ENCODE measurements at regions not wholly inside any gene's neighbourhood (a gene's known extent, or its start where the extent isn't known, plus 50 kb on each side); places are given as distances from the start of the nearest gene placed in this dataset.
"Not testable (repeated sequence)": the region's sequence is repeated elsewhere in the genome, so short reads cannot be mapped to it uniquely, and the experiment has no call there.

DNA sequence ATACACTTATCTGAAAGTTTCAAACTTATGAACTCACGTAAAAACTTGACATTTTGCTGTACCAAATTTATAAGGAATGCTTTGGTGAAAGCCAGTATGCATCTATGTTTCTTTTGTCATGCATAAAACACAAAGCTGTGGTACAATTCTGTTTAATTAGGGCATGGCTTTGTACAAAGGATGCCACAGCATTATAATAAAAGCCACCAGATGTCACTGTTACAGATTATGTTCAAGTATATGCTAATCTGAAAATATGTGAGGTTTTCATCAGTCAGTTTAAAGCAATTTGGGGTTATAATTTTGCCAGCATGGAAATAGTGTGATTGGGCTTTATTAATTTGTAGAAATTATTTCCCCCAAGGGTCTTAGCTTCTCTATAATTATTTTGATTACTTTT, 69.0 kb downstream of the ATOH1 start:
- Histone ChIP-seq H3K4me2 (ENCODE audit: low read length) (no peak overlapping the region), H3K4me1 (no peaks in the 10 kb centered on the region)

DNA sequence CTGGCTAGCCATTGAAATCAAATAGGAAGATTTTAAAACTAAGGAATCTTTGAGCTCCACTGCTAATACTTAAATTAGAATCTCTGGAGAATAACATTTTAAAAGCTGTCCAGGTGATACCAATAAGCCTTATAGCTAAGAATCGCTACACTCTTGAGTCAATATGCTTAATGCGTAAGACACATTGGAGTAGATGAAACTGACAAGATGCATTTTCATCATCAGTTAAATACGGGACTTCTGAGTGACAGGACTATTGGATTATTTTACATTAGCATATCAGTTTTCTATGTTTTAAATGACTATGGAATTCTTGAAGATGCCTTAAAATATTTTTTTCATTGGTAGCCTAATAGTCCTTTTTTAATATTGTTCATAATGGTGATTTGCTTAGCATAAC, 80.2 kb downstream of the ATOH1 start:
- no peak overlapping the region for H3K4me2 ChIP-seq (ENCODE audit: low read length)
- no peak overlapping the region for H3K4me3 ChIP-seq (ENCODE audit: low read depth, low read length)
- no peaks in the 10 kb centered on the region for H3K27me3 ChIP-seq (ENCODE audit: control insufficient read depth, insufficient read depth, low read length)
- no peaks in the 10 kb centered on the region for H3K9me3 ChIP-seq (ENCODE audit: control insufficient read depth, low read length)
- TF ChIP-seq, protein P1, sequence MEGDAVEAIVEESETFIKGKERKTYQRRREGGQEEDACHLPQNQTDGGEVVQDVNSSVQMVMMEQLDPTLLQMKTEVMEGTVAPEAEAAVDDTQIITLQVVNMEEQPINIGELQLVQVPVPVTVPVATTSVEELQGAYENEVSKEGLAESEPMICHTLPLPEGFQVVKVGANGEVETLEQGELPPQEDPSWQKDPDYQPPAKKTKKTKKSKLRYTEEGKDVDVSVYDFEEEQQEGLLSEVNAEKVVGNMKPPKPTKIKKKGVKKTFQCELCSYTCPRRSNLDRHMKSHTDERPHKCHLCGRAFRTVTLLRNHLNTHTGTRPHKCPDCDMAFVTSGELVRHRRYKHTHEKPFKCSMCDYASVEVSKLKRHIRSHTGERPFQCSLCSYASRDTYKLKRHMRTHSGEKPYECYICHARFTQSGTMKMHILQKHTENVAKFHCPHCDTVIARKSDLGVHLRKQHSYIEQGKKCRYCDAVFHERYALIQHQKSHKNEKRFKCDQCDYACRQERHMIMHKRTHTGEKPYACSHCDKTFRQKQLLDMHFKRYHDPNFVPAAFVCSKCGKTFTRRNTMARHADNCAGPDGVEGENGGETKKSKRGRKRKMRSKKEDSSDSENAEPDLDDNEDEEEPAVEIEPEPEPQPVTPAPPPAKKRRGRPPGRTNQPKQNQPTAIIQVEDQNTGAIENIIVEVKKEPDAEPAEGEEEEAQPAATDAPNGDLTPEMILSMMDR (IDR thresholded peaks at IDR 0.05): no peak
- no peaks in the 10 kb centered on the region for H3K79me2 ChIP-seq
- no peak overlapping the region for H3K9ac ChIP-seq
- no peak overlapping the region for H3K27ac ChIP-seq
- no peak overlapping the region for H2AFZ ChIP-seq
- H3K4me1 ChIP-seq: no peaks in the 10 kb centered on the region
- no peaks in the 10 kb centered on the region for H3K36me3 ChIP-seq (ENCODE audit: control insufficient read depth, insufficient read depth, low read length)

More for the DNA sequence above, 69.0 kb downstream of the ATOH1 start:
- Histone ChIP-seq H3K4me3 (ENCODE audit: low read depth, low read length) (no peak overlapping the region), H3K79me2 (no peaks in the 10 kb centered on the region), H3K36me3 (ENCODE audit: control insufficient read depth, insufficient read depth, low read length) (no peaks in the 10 kb centered on the region), H3K27ac (no peak overlapping the region), H3K9ac (no peak overlapping the region), H3K9me3 (ENCODE audit: control insufficient read depth, low read length) (no peaks in the 10 kb centered on the region), H2AFZ (no peak overlapping the region), H3K27me3 (ENCODE audit: control insufficient read depth, insufficient read depth, low read length) (no peaks in the 10 kb centered on the region)
- TF ChIP-seq, protein P1 (IDR thresholded peaks at IDR 0.05): no peak

DNA sequence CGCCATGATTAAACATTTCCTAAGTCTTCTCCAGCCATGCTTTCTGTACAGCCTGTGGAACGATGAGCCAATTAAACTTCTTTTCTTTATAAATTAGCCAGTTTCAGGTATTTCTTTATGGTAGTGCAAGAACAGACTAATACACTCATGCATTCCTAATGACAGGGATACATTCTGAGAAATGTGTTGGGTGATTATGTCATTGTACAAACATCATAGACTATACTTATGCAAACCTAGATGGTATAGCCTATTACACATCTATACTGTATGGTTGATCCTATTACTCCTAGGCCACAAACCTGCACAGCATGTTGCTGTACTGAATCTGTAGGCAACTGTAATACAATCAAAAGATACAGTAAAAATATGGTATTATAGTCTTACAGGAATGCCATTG, 83.1 kb downstream of the ATOH1 start:
- no peaks in the 10 kb centered on the region for H3K27me3 ChIP-seq (ENCODE audit: control insufficient read depth, insufficient read depth, low read length)
- no peaks in the 10 kb centered on the region for H3K9me3 ChIP-seq (ENCODE audit: control insufficient read depth, low read length)
- H3K4me2 ChIP-seq (ENCODE audit: low read length): no peak overlapping the region
- TF ChIP-seq, protein P1 (IDR thresholded peaks at IDR 0.05): no peak
- no peak overlapping the region for H2AFZ ChIP-seq
- H3K36me3 ChIP-seq (ENCODE audit: control insufficient read depth, insufficient read depth, low read length): no peaks in the 10 kb centered on the region
- no peaks in the 10 kb centered on the region for H3K79me2 ChIP-seq
- H3K27ac ChIP-seq: no peak overlapping the region
- no peaks in the 10 kb centered on the region for H3K4me1 ChIP-seq
- H3K9ac ChIP-seq: no peak overlapping the region
- no peak overlapping the region for H3K4me3 ChIP-seq (ENCODE audit: low read depth, low read length)

DNA sequence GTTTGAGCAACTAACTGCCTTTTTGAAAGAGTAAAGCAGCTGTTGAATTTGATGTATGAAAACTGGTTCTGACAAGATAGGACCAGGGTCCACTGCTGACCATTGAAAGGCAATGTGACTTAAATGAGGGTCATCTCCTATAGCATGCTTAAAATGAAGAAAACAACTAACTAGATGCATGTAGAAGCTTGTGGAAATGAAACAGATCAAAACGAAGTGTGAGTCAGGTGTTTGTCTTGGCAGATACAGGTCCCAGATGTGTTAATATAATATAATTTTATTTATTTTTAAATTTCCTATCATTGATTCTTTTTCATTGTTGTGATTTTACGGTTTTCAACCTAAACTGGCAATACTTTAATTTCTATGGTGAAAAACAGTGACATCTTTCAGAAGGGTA, 83.6 kb downstream of the ATOH1 start:
- Histone ChIP-seq H3K4me1 (no peaks in the 10 kb centered on the region), H3K9ac (no peak overlapping the region), H3K9me3 (ENCODE audit: control insufficient read depth, low read length) (no peaks in the 10 kb centered on the region), H3K36me3 (ENCODE audit: control insufficient read depth, insufficient read depth, low read length) (no peaks in the 10 kb centered on the region), H3K79me2 (no peaks in the 10 kb centered on the region), H3K27me3 (ENCODE audit: control insufficient read depth, insufficient read depth, low read length) (no peaks in the 10 kb centered on the region), H3K4me3 (ENCODE audit: low read depth, low read length) (no peak overlapping the region), H3K27ac (no peak overlapping the region), H2AFZ (no peak overlapping the region), H3K4me2 (ENCODE audit: low read length) (no peak overlapping the region)
- TF ChIP-seq, protein P1 (IDR thresholded peaks at IDR 0.05): no peak

DNA sequence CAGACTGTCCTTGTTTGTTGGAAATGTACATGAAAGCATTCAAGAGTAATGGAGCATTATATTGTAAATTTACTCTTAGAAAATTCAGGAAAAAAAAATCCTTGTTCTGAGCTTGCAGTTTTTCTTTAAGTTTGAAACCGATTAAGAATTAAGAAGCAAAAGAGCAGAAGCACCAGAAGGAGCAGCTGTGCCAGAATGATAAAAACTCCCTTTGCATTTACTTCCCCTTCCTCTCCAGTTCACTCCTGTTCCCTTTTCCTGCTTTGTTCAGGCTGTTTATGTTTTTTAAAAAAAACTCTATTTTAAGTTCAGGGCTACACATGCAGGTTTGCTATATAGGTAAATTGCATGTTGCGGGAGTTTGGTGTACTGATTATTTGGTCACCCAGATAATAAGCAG, 90.3 kb downstream of the ATOH1 start:
- Histone ChIP-seq H3K4me3 (ENCODE audit: low read depth, low read length) (no peak overlapping the region), H3K27me3 (ENCODE audit: control insufficient read depth, insufficient read depth, low read length) (no peaks in the 10 kb centered on the region), H3K79me2 (no peaks in the 10 kb centered on the region), H2AFZ (no peak overlapping the region), H3K27ac (no peak overlapping the region), H3K4me2 (ENCODE audit: low read length) (no peak overlapping the region), H3K4me1 (no peaks in the 10 kb centered on the region), H3K9me3 (ENCODE audit: control insufficient read depth, low read length) (no peaks in the 10 kb centered on the region), H3K9ac (no peak overlapping the region), H3K36me3 (ENCODE audit: control insufficient read depth, insufficient read depth, low read length) (no peaks in the 10 kb centered on the region)
- TF ChIP-seq, protein P1 (IDR thresholded peaks at IDR 0.05): no peak

DNA sequence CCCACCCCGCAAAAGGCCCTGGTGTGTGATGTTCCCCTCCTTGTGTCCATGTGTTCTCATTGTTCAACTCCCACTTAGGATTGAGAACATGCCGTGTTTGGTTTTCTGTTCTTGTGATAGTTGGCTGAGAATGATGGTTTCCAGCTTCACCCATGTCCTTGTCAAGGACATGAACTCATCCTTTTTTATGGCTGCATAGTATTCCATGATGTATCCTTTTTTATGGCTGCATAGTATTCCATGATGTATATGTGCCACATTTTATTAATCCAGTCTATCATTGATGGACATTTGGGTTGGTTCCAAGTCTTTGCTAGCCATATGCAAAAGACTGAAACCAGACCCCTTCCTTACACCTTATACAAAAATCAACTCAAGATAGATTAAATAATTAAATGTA, 95.0 kb downstream of the ATOH1 start:
- not testable (repeated sequence) for H3K4me3 ChIP-seq (ENCODE audit: low read depth, low read length); H3K79me2 ChIP-seq; H3K9me3 ChIP-seq (ENCODE audit: control insufficient read depth, low read length); H3K27ac ChIP-seq; H3K4me2 ChIP-seq (ENCODE audit: low read length); H3K4me1 ChIP-seq; H2AFZ ChIP-seq; H3K27me3 ChIP-seq (ENCODE audit: control insufficient read depth, insufficient read depth, low read length); H3K36me3 ChIP-seq (ENCODE audit: control insufficient read depth, insufficient read depth, low read length); H3K9ac ChIP-seq

Data from parathyroid adenoma (tissue), 2 donors.